ENCODE measurements at regions not wholly inside any gene's neighbourhood (a gene's known extent, or its start where the extent isn't known, plus 50 kb on each side); places are given as distances from the start of the nearest gene placed in this dataset.

- no peak for TF ChIP-seq MXI1 (IDR thresholded peaks at IDR 0.05; ENCODE audit: low read depth, low read length)
- no peak for TF ChIP-seq TCF12 (IDR thresholded peaks at IDR 0.05)
- TF ChIP-seq JUND (IDR thresholded peaks at IDR 0.05) = no peak
- TF ChIP-seq EP300 (IDR thresholded peaks at IDR 0.05; ENCODE audit: borderline replicate concordance in 1 of 2, low read depth in 1 of 2, low read length in 1 of 2) = no peak
These were observed 74.1 kb upstream of the BTN3A2 start for GRCh38 chr6:26290941-26291340.

Data from SK-N-SH (cell line).